ENCODE measurements at regions not wholly inside any gene's neighbourhood (a gene's known extent, or its start where the extent isn't known, plus 50 kb on each side); places are given as distances from the start of the nearest gene placed in this dataset.

GRCh38 chr5:92889140-92889539, 691.9 kb downstream of the NR2F1-AS1 start:
- TF ChIP-seq CTCF (conservative IDR thresholded peaks at IDR 0.05; ENCODE audit: low read length) (no peak), EZH2phosphoT487 (IDR thresholded peaks at IDR 0.05; ENCODE audit: borderline replicate concordance) (no peak)

Data from Loucy (cell line).